ENCODE measurements at regions not wholly inside any gene's neighbourhood (a gene's known extent, or its start where the extent isn't known, plus 50 kb on each side); places are given as distances from the start of the nearest gene placed in this dataset.

DNA sequence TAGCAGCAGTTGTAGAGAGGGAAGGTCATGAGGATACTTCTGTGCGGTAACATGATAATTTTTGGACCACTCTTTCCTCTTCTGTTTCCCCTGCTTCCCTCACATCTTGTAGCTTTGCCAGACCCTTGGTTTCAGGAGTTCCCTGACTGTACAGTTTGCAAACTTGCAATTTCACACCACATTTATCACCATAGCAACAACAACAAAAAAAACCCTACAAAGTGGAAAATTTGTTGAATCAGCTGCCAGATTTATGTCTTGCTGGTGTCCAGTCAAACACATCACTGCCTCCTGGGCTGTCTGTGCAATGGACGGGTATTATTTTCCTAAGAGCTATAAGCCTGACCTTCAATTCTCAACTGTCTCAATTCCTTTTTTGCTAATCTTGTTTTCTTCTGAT is 751.6 kb downstream of the TLR4 start:
- in situ Hi-C loops (cut with HindIII; ENCODE audit: low pct_unique_long_range_greater_than_20kb, low sequenced_read_pairs): no loop called here
- no peak for TF ChIP-seq SIN3A (IDR thresholded peaks at IDR 0.05; ENCODE audit: borderline replicate concordance, insufficient read depth, low read depth, low read length)
- TF ChIP-seq, protein P1, sequence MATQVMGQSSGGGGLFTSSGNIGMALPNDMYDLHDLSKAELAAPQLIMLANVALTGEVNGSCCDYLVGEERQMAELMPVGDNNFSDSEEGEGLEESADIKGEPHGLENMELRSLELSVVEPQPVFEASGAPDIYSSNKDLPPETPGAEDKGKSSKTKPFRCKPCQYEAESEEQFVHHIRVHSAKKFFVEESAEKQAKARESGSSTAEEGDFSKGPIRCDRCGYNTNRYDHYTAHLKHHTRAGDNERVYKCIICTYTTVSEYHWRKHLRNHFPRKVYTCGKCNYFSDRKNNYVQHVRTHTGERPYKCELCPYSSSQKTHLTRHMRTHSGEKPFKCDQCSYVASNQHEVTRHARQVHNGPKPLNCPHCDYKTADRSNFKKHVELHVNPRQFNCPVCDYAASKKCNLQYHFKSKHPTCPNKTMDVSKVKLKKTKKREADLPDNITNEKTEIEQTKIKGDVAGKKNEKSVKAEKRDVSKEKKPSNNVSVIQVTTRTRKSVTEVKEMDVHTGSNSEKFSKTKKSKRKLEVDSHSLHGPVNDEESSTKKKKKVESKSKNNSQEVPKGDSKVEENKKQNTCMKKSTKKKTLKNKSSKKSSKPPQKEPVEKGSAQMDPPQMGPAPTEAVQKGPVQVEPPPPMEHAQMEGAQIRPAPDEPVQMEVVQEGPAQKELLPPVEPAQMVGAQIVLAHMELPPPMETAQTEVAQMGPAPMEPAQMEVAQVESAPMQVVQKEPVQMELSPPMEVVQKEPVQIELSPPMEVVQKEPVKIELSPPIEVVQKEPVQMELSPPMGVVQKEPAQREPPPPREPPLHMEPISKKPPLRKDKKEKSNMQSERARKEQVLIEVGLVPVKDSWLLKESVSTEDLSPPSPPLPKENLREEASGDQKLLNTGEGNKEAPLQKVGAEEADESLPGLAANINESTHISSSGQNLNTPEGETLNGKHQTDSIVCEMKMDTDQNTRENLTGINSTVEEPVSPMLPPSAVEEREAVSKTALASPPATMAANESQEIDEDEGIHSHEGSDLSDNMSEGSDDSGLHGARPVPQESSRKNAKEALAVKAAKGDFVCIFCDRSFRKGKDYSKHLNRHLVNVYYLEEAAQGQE (IDR thresholded peaks at IDR 0.05; ENCODE audit: insufficient read depth in 1 of 2, low read depth in 2 of 2, low read length in 1 of 2): no peak
- H3K36me3 ChIP-seq (ENCODE audit: control insufficient read depth, insufficient read depth, low read length): no peaks in the 10 kb centered on the region

DNA sequence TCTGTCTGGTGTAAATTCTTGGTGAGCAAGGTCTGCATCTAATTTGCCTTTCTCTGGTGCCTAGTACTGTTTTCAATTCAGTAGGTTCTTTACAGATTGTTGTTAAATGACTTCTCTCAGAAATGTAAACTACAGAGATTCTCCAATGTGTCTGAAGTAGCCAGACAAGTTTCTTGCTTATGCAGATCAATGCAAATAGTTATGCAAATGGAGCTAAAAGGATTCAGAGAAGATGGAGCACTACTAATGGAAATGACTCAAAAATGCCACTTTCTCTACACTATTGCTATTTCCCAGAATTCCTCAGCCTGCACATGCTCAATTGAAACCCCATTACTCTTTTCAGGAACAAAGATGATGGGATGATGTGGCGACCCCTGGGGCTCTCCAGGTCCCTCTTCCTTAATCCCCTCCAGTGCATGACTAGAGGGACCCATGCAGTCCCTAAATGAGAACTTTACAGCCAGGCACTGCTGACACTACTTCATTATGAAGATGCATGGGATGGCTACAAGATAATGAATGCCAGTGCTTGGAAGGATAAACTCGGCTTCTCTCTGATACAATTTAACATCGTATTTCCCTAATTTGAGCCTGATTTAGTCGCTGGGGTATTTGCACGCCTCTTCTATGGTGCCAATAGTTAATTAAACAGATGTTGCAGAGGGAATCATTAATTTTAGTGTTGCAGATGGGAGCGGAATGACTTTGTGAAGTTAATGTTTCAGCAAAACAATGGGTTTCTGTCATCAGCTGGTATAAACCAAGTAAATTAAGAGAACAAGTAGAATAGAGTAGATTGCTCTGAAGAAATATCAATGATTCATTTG is 753.2 kb downstream of the TLR4 start:
- no peaks in the 10 kb centered on the region for H3K36me3 ChIP-seq (ENCODE audit: control insufficient read depth, insufficient read depth, low read length)
- intact Hi-C loops (cut with micrococcal nuclease; ENCODE audit: unreplicated experiment): no loop called here
- TF ChIP-seq, protein P1 (IDR thresholded peaks at IDR 0.05; ENCODE audit: insufficient read depth in 1 of 2, low read depth in 2 of 2, low read length in 1 of 2): no peak
- TF ChIP-seq, protein P2, sequence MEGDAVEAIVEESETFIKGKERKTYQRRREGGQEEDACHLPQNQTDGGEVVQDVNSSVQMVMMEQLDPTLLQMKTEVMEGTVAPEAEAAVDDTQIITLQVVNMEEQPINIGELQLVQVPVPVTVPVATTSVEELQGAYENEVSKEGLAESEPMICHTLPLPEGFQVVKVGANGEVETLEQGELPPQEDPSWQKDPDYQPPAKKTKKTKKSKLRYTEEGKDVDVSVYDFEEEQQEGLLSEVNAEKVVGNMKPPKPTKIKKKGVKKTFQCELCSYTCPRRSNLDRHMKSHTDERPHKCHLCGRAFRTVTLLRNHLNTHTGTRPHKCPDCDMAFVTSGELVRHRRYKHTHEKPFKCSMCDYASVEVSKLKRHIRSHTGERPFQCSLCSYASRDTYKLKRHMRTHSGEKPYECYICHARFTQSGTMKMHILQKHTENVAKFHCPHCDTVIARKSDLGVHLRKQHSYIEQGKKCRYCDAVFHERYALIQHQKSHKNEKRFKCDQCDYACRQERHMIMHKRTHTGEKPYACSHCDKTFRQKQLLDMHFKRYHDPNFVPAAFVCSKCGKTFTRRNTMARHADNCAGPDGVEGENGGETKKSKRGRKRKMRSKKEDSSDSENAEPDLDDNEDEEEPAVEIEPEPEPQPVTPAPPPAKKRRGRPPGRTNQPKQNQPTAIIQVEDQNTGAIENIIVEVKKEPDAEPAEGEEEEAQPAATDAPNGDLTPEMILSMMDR (IDR thresholded peaks at IDR 0.05): no peak
- TF ChIP-seq TCF7L2 (IDR thresholded peaks at IDR 0.05; ENCODE audit: low read depth, low read length): no peak
- no peak for TF ChIP-seq SIN3A (IDR thresholded peaks at IDR 0.05; ENCODE audit: borderline replicate concordance, insufficient read depth, low read depth, low read length)
- no peak for TF ChIP-seq POLR2AphosphoS5 (IDR thresholded peaks at IDR 0.05; ENCODE audit: low read depth, low read length)
- H3K27ac ChIP-seq (ENCODE audit: low read length): no peak overlapping the region
- DNase-seq (ENCODE audit: low read depth, low spot score): no peak
- CTCF ChIA-PET: no interaction called here
- no peaks in the 10 kb centered on the region for H3K9me3 ChIP-seq (ENCODE audit: control insufficient read depth, insufficient read depth, low read depth, low read length)
- no peaks in the 10 kb centered on the region for H3K4me1 ChIP-seq (ENCODE audit: control insufficient read depth, insufficient read depth, low read length)
- no TSS peak for BruUV-seq (replicated peaks)
- no peaks in the 10 kb centered on the region for H3K27me3 ChIP-seq (ENCODE audit: control insufficient read depth, insufficient read depth, low read length)
- in situ Hi-C loops (cut with HindIII; ENCODE audit: low pct_unique_long_range_greater_than_20kb, low sequenced_read_pairs): no loop called here
- no peak overlapping the region for H3K4me3 ChIP-seq (ENCODE audit: low read depth in 2 of 2, low read length in 2 of 2)
- no peak for ATAC-seq
- POLR2A ChIA-PET: no interaction called here

More for the DNA sequence above, 751.6 kb downstream of the TLR4 start:
- no peaks in the 10 kb centered on the region for H3K9me3 ChIP-seq (ENCODE audit: control insufficient read depth, insufficient read depth, low read depth, low read length)
- no TSS peak for BruUV-seq (replicated peaks)
- ChIA-PET CTCF (no interaction called here), POLR2A (no interaction called here)
- no peak for DNase-seq (ENCODE audit: low read depth, low spot score)
- H3K4me1 ChIP-seq (ENCODE audit: control insufficient read depth, insufficient read depth, low read length): no peaks in the 10 kb centered on the region
- ATAC-seq: no peak
- no peaks in the 10 kb centered on the region for H3K27me3 ChIP-seq (ENCODE audit: control insufficient read depth, insufficient read depth, low read length)
- no peak overlapping the region for H3K4me3 ChIP-seq (ENCODE audit: low read depth in 2 of 2, low read length in 2 of 2)
- no peak overlapping the region for H3K27ac ChIP-seq (ENCODE audit: low read length)
- intact Hi-C loops (cut with micrococcal nuclease; ENCODE audit: unreplicated experiment): no loop called here

Measured in Panc1 (cell line).